HCT116 (cell line): ENCODE measurements at regions not wholly inside any gene's neighbourhood (a gene's known extent, or its start where the extent isn't known, plus 50 kb on each side); places are given as distances from the start of the nearest gene placed in this dataset.

Experiments used
- ATAC-seq: fragments of 200-7000 bp; cut with Tn5 transposase; 2 replicates; pipeline ENCODE4 v1.9.1; 2020; ENCODE audit warnings: mild to moderate bottlenecking, moderate library complexity
- BruUV-seq: library from RNA; stranded (reverse); fragments of 400-500 nt; replicated peaks from 2 replicates; lab custom pipeline; 2021; lab: Mats Ljungman, UMichigan
- CTCF ChIA-PET: fragments of 300-600 bp; sonication (Branson Sonifier 250); formaldehyde crosslinking; loops from one replicate; lab custom pipeline; 2021; ENCODE audit warnings: antibody characterized with exemption; lab: Charles Lee
- POLR2A ChIA-PET: fragments of 300-600, 350-600 bp; sonication (Branson Sonifier 250); formaldehyde crosslinking; loops from one replicate; lab custom pipeline; 2021; ENCODE audit warnings: antibody characterized with exemption; lab: Charles Lee
- RAD21 ChIA-PET, 2 experiments: fragments of 300-600 bp; sonication (Branson Sonifier 250); formaldehyde crosslinking; loops; one replicate each; lab custom pipeline; 2023; ENCODE audit warnings: low total read pairs in 2 of 2; ENCODE audit not compliant: uncharacterized antibody in 2 of 2, unreplicated experiment in 2 of 2, low non-redundant PET in 1 of 2; lab: Charles Lee
- DNase-seq: peaks from one replicate; pipeline ENCODE4 v3.0.0-alpha.2; 2010; ENCODE audit warnings: low read depth, low spot score
- H2AFZ ChIP-seq: fragments of 200-600 bp; shearing (Covaris generic), sonication (generic); 2 replicates; pipeline ENCODE4 v1.6.1; 2017; ENCODE audit warnings: low read depth, mixed run types, mixed read lengths, antibody characterized with exemption, low read length; ENCODE audit not compliant: poor library complexity, severe bottlenecking
- H3K27ac ChIP-seq: 2 replicates; pipeline ENCODE4 v1.5.1; 2012; ENCODE audit warnings: low read depth, low read length
- H3K27me3 ChIP-seq: fragments of 200-600 bp; sonication (generic); 2 replicates; pipeline ENCODE4 v1.6.1; 2016; ENCODE audit warnings: mixed run types, low read length, mixed read lengths; ENCODE audit not compliant: insufficient read depth
- H3K36me3 ChIP-seq, 2 experiments: fragments of 200-500 bp in 1 of 2; fragments of 200-600 bp in 1 of 2; sonication (Bioruptor generic) in 1 of 2; sonication (generic) in 1 of 2; 2 replicates each; pipeline versions ENCODE4 v1.5.1 to v1.6.1; 2014 to 2016; ENCODE audit warnings: low read length in 2 of 2, inconsistent platforms in 1 of 2, mixed read lengths in 1 of 2, mixed run types in 1 of 2; ENCODE audit not compliant: insufficient read depth in 2 of 2, control insufficient read depth in 1 of 2
- H3K4me1 ChIP-seq, 2 experiments: fragments of 200-600 bp in 1 of 2; sonication (generic) in 1 of 2; 2 replicates each; pipeline versions ENCODE4 v1.5.1 to v1.6.1; 2012 to 2017; ENCODE audit warnings: low read length in 2 of 2, inconsistent platforms in 1 of 2, mild to moderate bottlenecking in 1 of 2, mixed read lengths in 1 of 2, mixed run types in 1 of 2, moderate library complexity in 1 of 2; ENCODE audit not compliant: insufficient read depth in 2 of 2, control insufficient read depth in 1 of 2
- H3K4me2 ChIP-seq: fragments of 200-600 bp; sonication (generic); 2 replicates; pipeline ENCODE4 v1.6.1; 2017; ENCODE audit warnings: mixed run types, low read length, mixed read lengths
- H3K4me3 ChIP-seq, 2 experiments: fragments of 200-600 bp in 1 of 2; sonication (generic) in 1 of 2; replicated peaks in 1 of 2; 2 replicates each; pipeline ENCODE4 v1.5.1; 2011 to 2016; ENCODE audit warnings: low read length in 2 of 2, control low read depth in 1 of 2, low read depth in 1 of 2, mild to moderate bottlenecking in 1 of 2, mixed read lengths in 1 of 2, mixed run types in 1 of 2
- H3K79me2 ChIP-seq: fragments of 200-600 bp; sonication (generic); 2 replicates; pipeline ENCODE4 v1.6.1; 2017; ENCODE audit warnings: mild to moderate bottlenecking, mixed run types, low read length, moderate library complexity, mixed read lengths; ENCODE audit not compliant: insufficient read depth
- H3K9ac ChIP-seq: fragments of 200-600 bp; sonication (generic); 2 replicates; pipeline ENCODE4 v1.6.1; 2016; ENCODE audit warnings: low read length, mixed read lengths
- H3K9me2 ChIP-seq: fragments of 200-600 bp; sonication (generic), shearing (Covaris generic); 2 replicates; pipeline ENCODE4 v1.6.1; 2017; ENCODE audit warnings: mixed run types, mild to moderate bottlenecking, moderate library complexity; ENCODE audit not compliant: insufficient read depth
- H3K9me3 ChIP-seq, 2 experiments: fragments of 200-500 bp in 1 of 2; fragments of 200-600 bp in 1 of 2; sonication (Bioruptor generic) in 1 of 2; sonication (generic) in 1 of 2; 2 replicates each; pipeline ENCODE4 v1.6.1; 2014 to 2017; ENCODE audit warnings: low read length in 2 of 2, mixed read lengths in 2 of 2, inconsistent platforms in 1 of 2, low read depth in 1 of 2, mild to moderate bottlenecking in 1 of 2, mixed run types in 1 of 2, moderate library complexity in 1 of 2; ENCODE audit not compliant: control insufficient read depth in 1 of 2, insufficient read depth in 1 of 2
- H4K20me1 ChIP-seq: fragments of 200-600 bp; sonication (generic), shearing (Covaris generic); 2 replicates; pipeline ENCODE4 v1.6.1; 2017; ENCODE audit warnings: mixed run types, mild to moderate bottlenecking, moderate library complexity; ENCODE audit not compliant: insufficient read depth
- EGR1 ChIP-seq: IDR thresholded peaks from 2 replicates; pipeline ENCODE4 v1.6.1; 2012; ENCODE audit warnings: low read depth
- ELF1 ChIP-seq: IDR thresholded peaks from 2 replicates; pipeline ENCODE4 v1.6.1; 2012; ENCODE audit warnings: low read depth, borderline replicate concordance
- JUND ChIP-seq: IDR thresholded peaks from 2 replicates; pipeline ENCODE4 v1.6.1; 2012
- POLR2AphosphoS5 ChIP-seq: IDR thresholded peaks from 2 replicates; pipeline ENCODE4 v1.6.1; 2011; ENCODE audit warnings: mild to moderate bottlenecking, low read depth, low read length, moderate library complexity
- RAD21 ChIP-seq: IDR thresholded peaks from 2 replicates; pipeline ENCODE4 v1.6.1; 2012; ENCODE audit warnings: low read depth, mild to moderate bottlenecking
- SIN3A ChIP-seq: IDR thresholded peaks from 2 replicates; pipeline ENCODE4 v1.6.1; 2012; ENCODE audit warnings: low read depth
- SRF ChIP-seq: IDR thresholded peaks from 2 replicates; pipeline ENCODE4 v1.6.1; 2012; ENCODE audit warnings: low read depth
- ZBTB33 ChIP-seq: IDR thresholded peaks from 2 replicates; pipeline ENCODE4 v1.6.1; 2011; ENCODE audit warnings: mild to moderate bottlenecking, low read length, moderate library complexity; ENCODE audit not compliant: insufficient replicate concordance; ENCODE audit errors: extremely low read depth
- intact Hi-C: fragments of 100-400 bp; cut with micrococcal nuclease; formaldehyde crosslinking; loops from 2 replicates; pipeline ENCODE4 v1.10.0; 2022
- TF ChIP-seq, protein P1 (sequence below): IDR thresholded peaks from 2 replicates; pipeline ENCODE4 v1.6.1; 2012
- TF ChIP-seq, protein P2 (sequence below), 3 experiments: fragments of 200-600 bp in 1 of 3; sonication (generic) in 1 of 3; IDR thresholded peaks in 2 of 3; conservative IDR thresholded peaks in 1 of 3; 2 replicates each; pipeline ENCODE4 v1.5.1; 2012 to 2017; ENCODE audit warnings: low read depth in 2 of 3, low read length in 2 of 3, antibody characterized with exemption in 1 of 3, borderline replicate concordance in 1 of 3, control low read depth in 1 of 3, mild to moderate bottlenecking in 1 of 3, mixed read lengths in 1 of 3, mixed run types in 1 of 3, moderate library complexity in 1 of 3; ENCODE audit not compliant: insufficient read depth in 1 of 3

DNA sequence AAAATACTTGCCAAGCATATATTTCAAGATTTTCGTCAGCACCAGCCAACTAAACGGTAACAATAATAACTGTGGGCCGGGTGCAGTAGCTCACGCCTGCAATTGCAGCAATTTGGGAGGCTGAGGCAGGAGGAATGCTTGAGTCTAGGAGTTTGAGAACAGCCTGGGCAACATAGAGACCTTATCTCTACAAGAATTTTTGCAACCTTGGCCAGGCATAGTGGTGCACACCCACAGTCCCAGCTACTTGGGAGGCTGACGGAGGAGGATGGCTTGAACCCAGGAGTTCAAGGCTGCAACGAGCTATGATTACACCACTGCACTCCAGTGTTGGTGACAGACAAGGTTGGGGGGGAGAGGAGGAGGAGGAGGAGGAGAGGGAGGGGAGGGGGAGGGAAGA lies 145.0 kb upstream of the TIAM1 start:
- H2AFZ ChIP-seq = no peak overlapping the region
- CTCF ChIA-PET = interaction anchor here (0.6 to 0.8 kb wide), 2 partner anchors 365 to 1054 kb away, joined by 3 read pairs; no protein-coding TSS in a partner anchor
- TF ChIP-seq, protein P1, sequence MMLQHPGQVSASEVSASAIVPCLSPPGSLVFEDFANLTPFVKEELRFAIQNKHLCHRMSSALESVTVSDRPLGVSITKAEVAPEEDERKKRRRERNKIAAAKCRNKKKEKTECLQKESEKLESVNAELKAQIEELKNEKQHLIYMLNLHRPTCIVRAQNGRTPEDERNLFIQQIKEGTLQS = no peak
- TF ChIP-seq SIN3A (no peak), JUND (no peak), ELF1 (no peak), POLR2AphosphoS5 (no peak), SRF (no peak), RAD21 (no peak), EGR1 (no peak), ZBTB33 (no peak)
- TF ChIP-seq, protein P2, sequence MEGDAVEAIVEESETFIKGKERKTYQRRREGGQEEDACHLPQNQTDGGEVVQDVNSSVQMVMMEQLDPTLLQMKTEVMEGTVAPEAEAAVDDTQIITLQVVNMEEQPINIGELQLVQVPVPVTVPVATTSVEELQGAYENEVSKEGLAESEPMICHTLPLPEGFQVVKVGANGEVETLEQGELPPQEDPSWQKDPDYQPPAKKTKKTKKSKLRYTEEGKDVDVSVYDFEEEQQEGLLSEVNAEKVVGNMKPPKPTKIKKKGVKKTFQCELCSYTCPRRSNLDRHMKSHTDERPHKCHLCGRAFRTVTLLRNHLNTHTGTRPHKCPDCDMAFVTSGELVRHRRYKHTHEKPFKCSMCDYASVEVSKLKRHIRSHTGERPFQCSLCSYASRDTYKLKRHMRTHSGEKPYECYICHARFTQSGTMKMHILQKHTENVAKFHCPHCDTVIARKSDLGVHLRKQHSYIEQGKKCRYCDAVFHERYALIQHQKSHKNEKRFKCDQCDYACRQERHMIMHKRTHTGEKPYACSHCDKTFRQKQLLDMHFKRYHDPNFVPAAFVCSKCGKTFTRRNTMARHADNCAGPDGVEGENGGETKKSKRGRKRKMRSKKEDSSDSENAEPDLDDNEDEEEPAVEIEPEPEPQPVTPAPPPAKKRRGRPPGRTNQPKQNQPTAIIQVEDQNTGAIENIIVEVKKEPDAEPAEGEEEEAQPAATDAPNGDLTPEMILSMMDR (IDR thresholded peaks at IDR 0.05 in 2 of 3, conservative IDR thresholded peaks at IDR 0.05 in 1 of 3; ENCODE audit: borderline replicate concordance in 1 of 3, insufficient read depth in 1 of 3, low read depth in 2 of 3, low read length in 2 of 3) = no peak
- intact Hi-C loops = no loop called here
- H3K27ac ChIP-seq = no peak overlapping the region
- no peaks in the 10 kb centered on the region for H3K36me3 ChIP-seq
- no peak for ATAC-seq
- H3K4me2 ChIP-seq = no peak overlapping the region
- no peaks in the 10 kb centered on the region for H3K27me3 ChIP-seq
- no peak for DNase-seq
- H3K9me3 ChIP-seq = peaks cover 0 to 5% of the 10 kb centered on the region in 2 experiments; a peak in 2 of 4 replicates
- 0 out of 4 replicates have a peak, but pooled peaks cover 0 to 4% of the 10 kb centered on the region in 2 experiments for H3K4me1 ChIP-seq
- POLR2A ChIA-PET = no interaction called here
- no peaks in the 10 kb centered on the region for H3K9me2 ChIP-seq
- no TSS peak for BruUV-seq
- RAD21 ChIA-PET = no interaction called here
- H4K20me1 ChIP-seq = no peaks in the 10 kb centered on the region
- no peak overlapping the region for H3K9ac ChIP-seq
- H3K79me2 ChIP-seq = peaks cover 3% of the 10 kb centered on the region; the same call in 1 of the 2 replicates
- H3K4me3 ChIP-seq = no peak overlapping the region
